ENCODE measurements at regions not wholly inside any gene's neighbourhood (a gene's known extent, or its start where the extent isn't known, plus 50 kb on each side); places are given as distances from the start of the nearest gene placed in this dataset.

GRCh38 chr12:72790273-72790672 is 518.1 kb downstream of the TRHDE start (continued):
- TF ChIP-seq SUZ12 (IDR thresholded peaks at IDR 0.05; ENCODE audit: low read length) (no peak), RBBP5 (IDR thresholded peaks at IDR 0.05; ENCODE audit: borderline replicate concordance, low read depth, low read length) (no peak), TEAD4 (IDR thresholded peaks at IDR 0.05; ENCODE audit: low read depth, low read length) (no peak), SP1 (IDR thresholded peaks at IDR 0.05; ENCODE audit: low read depth, low read length) (no peak), TAF7 (optimal IDR thresholded peaks at IDR 0.05; ENCODE audit: borderline replicate concordance, low read depth, low read length) (no peak), SAP30 (IDR thresholded peaks at IDR 0.05; ENCODE audit: insufficient read depth, insufficient replicate concordance, low read length) (no peak), MAX (IDR thresholded peaks at IDR 0.05) (no peak), PHF8 (conservative IDR thresholded peaks at IDR 0.05; ENCODE audit: low read depth, low read length) (no peak), ZNF274 (IDR thresholded peaks at IDR 0.05; ENCODE audit: borderline replicate concordance, extremely low read depth, low read length) (no peak), NANOG (IDR thresholded peaks at IDR 0.05; ENCODE audit: insufficient read depth, low read depth, low read length, poor library complexity, severe bottlenecking) (no peak), GABPA (IDR thresholded peaks at IDR 0.05; ENCODE audit: borderline replicate concordance, insufficient read depth, low read length) (no peak)

Data from H1 (cell line).